HCT116 (cell line): ENCODE measurements at regions not wholly inside any gene's neighbourhood (a gene's known extent, or its start where the extent isn't known, plus 50 kb on each side); places are given as distances from the start of the nearest gene placed in this dataset.

ENCODE experiments used
- ATAC-seq: fragments of 200-7000 bp; cut with Tn5 transposase; 2 replicates; pipeline ENCODE4 v1.9.1; 2020; ENCODE audit warnings: mild to moderate bottlenecking, moderate library complexity
- BruUV-seq: library from RNA; stranded (reverse); fragments of 400-500 nt; replicated peaks from 2 replicates; lab custom pipeline; 2021; lab: Mats Ljungman, UMichigan
- CTCF ChIA-PET: fragments of 300-600 bp; sonication (Branson Sonifier 250); formaldehyde crosslinking; loops from one replicate; lab custom pipeline; 2021; ENCODE audit warnings: antibody characterized with exemption; lab: Charles Lee
- POLR2A ChIA-PET: fragments of 300-600, 350-600 bp; sonication (Branson Sonifier 250); formaldehyde crosslinking; loops from one replicate; lab custom pipeline; 2021; ENCODE audit warnings: antibody characterized with exemption; lab: Charles Lee
- RAD21 ChIA-PET, 2 experiments: fragments of 300-600 bp; sonication (Branson Sonifier 250); formaldehyde crosslinking; loops; one replicate each; lab custom pipeline; 2023; ENCODE audit warnings: low total read pairs in 2 of 2; ENCODE audit not compliant: uncharacterized antibody in 2 of 2, unreplicated experiment in 2 of 2, low non-redundant PET in 1 of 2; lab: Charles Lee
- DNase-seq: peaks from one replicate; pipeline ENCODE4 v3.0.0-alpha.2; 2010; ENCODE audit warnings: low read depth, low spot score
- H2AFZ ChIP-seq: fragments of 200-600 bp; shearing (Covaris generic), sonication (generic); 2 replicates; pipeline ENCODE4 v1.6.1; 2017; ENCODE audit warnings: low read depth, mixed run types, mixed read lengths, antibody characterized with exemption, low read length; ENCODE audit not compliant: poor library complexity, severe bottlenecking
- H3K27ac ChIP-seq: 2 replicates; pipeline ENCODE4 v1.5.1; 2012; ENCODE audit warnings: low read depth, low read length
- H3K27me3 ChIP-seq: fragments of 200-600 bp; sonication (generic); 2 replicates; pipeline ENCODE4 v1.6.1; 2016; ENCODE audit warnings: mixed run types, low read length, mixed read lengths; ENCODE audit not compliant: insufficient read depth
- H3K36me3 ChIP-seq, 2 experiments: fragments of 200-500 bp in 1 of 2; fragments of 200-600 bp in 1 of 2; sonication (Bioruptor generic) in 1 of 2; sonication (generic) in 1 of 2; 2 replicates each; pipeline versions ENCODE4 v1.5.1 to v1.6.1; 2014 to 2016; ENCODE audit warnings: low read length in 2 of 2, inconsistent platforms in 1 of 2, mixed read lengths in 1 of 2, mixed run types in 1 of 2; ENCODE audit not compliant: insufficient read depth in 2 of 2, control insufficient read depth in 1 of 2
- H3K4me1 ChIP-seq, 2 experiments: fragments of 200-600 bp in 1 of 2; sonication (generic) in 1 of 2; 2 replicates each; pipeline versions ENCODE4 v1.5.1 to v1.6.1; 2012 to 2017; ENCODE audit warnings: low read length in 2 of 2, inconsistent platforms in 1 of 2, mild to moderate bottlenecking in 1 of 2, mixed read lengths in 1 of 2, mixed run types in 1 of 2, moderate library complexity in 1 of 2; ENCODE audit not compliant: insufficient read depth in 2 of 2, control insufficient read depth in 1 of 2
- H3K4me2 ChIP-seq: fragments of 200-600 bp; sonication (generic); 2 replicates; pipeline ENCODE4 v1.6.1; 2017; ENCODE audit warnings: mixed run types, low read length, mixed read lengths
- H3K4me3 ChIP-seq, 2 experiments: fragments of 200-600 bp in 1 of 2; sonication (generic) in 1 of 2; replicated peaks in 1 of 2; 2 replicates each; pipeline ENCODE4 v1.5.1; 2011 to 2016; ENCODE audit warnings: low read length in 2 of 2, control low read depth in 1 of 2, low read depth in 1 of 2, mild to moderate bottlenecking in 1 of 2, mixed read lengths in 1 of 2, mixed run types in 1 of 2
- H3K79me2 ChIP-seq: fragments of 200-600 bp; sonication (generic); 2 replicates; pipeline ENCODE4 v1.6.1; 2017; ENCODE audit warnings: mild to moderate bottlenecking, mixed run types, low read length, moderate library complexity, mixed read lengths; ENCODE audit not compliant: insufficient read depth
- H3K9ac ChIP-seq: fragments of 200-600 bp; sonication (generic); 2 replicates; pipeline ENCODE4 v1.6.1; 2016; ENCODE audit warnings: low read length, mixed read lengths
- H3K9me2 ChIP-seq: fragments of 200-600 bp; sonication (generic), shearing (Covaris generic); 2 replicates; pipeline ENCODE4 v1.6.1; 2017; ENCODE audit warnings: mixed run types, mild to moderate bottlenecking, moderate library complexity; ENCODE audit not compliant: insufficient read depth
- H3K9me3 ChIP-seq, 2 experiments: fragments of 200-500 bp in 1 of 2; fragments of 200-600 bp in 1 of 2; sonication (Bioruptor generic) in 1 of 2; sonication (generic) in 1 of 2; 2 replicates each; pipeline ENCODE4 v1.6.1; 2014 to 2017; ENCODE audit warnings: low read length in 2 of 2, mixed read lengths in 2 of 2, inconsistent platforms in 1 of 2, low read depth in 1 of 2, mild to moderate bottlenecking in 1 of 2, mixed run types in 1 of 2, moderate library complexity in 1 of 2; ENCODE audit not compliant: control insufficient read depth in 1 of 2, insufficient read depth in 1 of 2
- H4K20me1 ChIP-seq: fragments of 200-600 bp; sonication (generic), shearing (Covaris generic); 2 replicates; pipeline ENCODE4 v1.6.1; 2017; ENCODE audit warnings: mixed run types, mild to moderate bottlenecking, moderate library complexity; ENCODE audit not compliant: insufficient read depth
- CBX3 ChIP-seq: IDR thresholded peaks from 2 replicates; pipeline ENCODE4 v1.6.1; 2012; ENCODE audit warnings: low read depth
- CEBPB ChIP-seq: IDR thresholded peaks from 2 replicates; pipeline ENCODE4 v1.6.1; 2012; ENCODE audit warnings: low read depth
- ELF1 ChIP-seq: IDR thresholded peaks from 2 replicates; pipeline ENCODE4 v1.6.1; 2012; ENCODE audit warnings: low read depth, borderline replicate concordance
- EZH2 ChIP-seq: fragments of 200-600 bp; sonication (generic); IDR thresholded peaks from 2 replicates; pipeline ENCODE4 v1.6.1; 2017; ENCODE audit warnings: antibody characterized with exemption, mixed run types
- EZH2phosphoT487 ChIP-seq: fragments of 200-600 bp; IDR thresholded peaks from 2 replicates; pipeline ENCODE4 v1.6.1; 2018; ENCODE audit warnings: antibody characterized with exemption, borderline replicate concordance
- FOSL1 ChIP-seq: IDR thresholded peaks from 2 replicates; pipeline ENCODE4 v1.6.1; 2012; ENCODE audit warnings: low read depth
- JUND ChIP-seq: IDR thresholded peaks from 2 replicates; pipeline ENCODE4 v1.6.1; 2012
- MAX ChIP-seq: IDR thresholded peaks from 2 replicates; pipeline ENCODE4 v1.6.1; 2012
- POLR2A ChIP-seq: IDR thresholded peaks from 2 replicates; pipeline ENCODE4 v1.7.0; 2011; ENCODE audit warnings: borderline replicate concordance; ENCODE audit not compliant: insufficient read depth, insufficient read length; ENCODE audit errors: extremely low read depth
- POLR2AphosphoS5 ChIP-seq: IDR thresholded peaks from 2 replicates; pipeline ENCODE4 v1.6.1; 2011; ENCODE audit warnings: mild to moderate bottlenecking, low read depth, low read length, moderate library complexity
- SIN3A ChIP-seq: IDR thresholded peaks from 2 replicates; pipeline ENCODE4 v1.6.1; 2012; ENCODE audit warnings: low read depth
- SP1 ChIP-seq: IDR thresholded peaks from 2 replicates; pipeline ENCODE4 v1.6.1; 2012; ENCODE audit warnings: low read depth
- SRF ChIP-seq: IDR thresholded peaks from 2 replicates; pipeline ENCODE4 v1.6.1; 2012; ENCODE audit warnings: low read depth
- ZBTB33 ChIP-seq: IDR thresholded peaks from 2 replicates; pipeline ENCODE4 v1.6.1; 2011; ENCODE audit warnings: mild to moderate bottlenecking, low read length, moderate library complexity; ENCODE audit not compliant: insufficient replicate concordance; ENCODE audit errors: extremely low read depth
- ZNF274 ChIP-seq: fragments of 200-500 bp; sonication (Bioruptor generic); IDR thresholded peaks from 2 replicates; pipeline ENCODE4 v1.6.1; 2014; ENCODE audit warnings: mild to moderate bottlenecking, low read depth, low read length, inconsistent platforms
- intact Hi-C: fragments of 100-400 bp; cut with micrococcal nuclease; formaldehyde crosslinking; loops from 2 replicates; pipeline ENCODE4 v1.10.0; 2022
- TF ChIP-seq, protein P1 (sequence below): IDR thresholded peaks from 2 replicates; pipeline ENCODE4 v1.6.1; 2012
- TF ChIP-seq, protein P2 (sequence below): IDR thresholded peaks from 2 replicates; pipeline ENCODE4 v1.6.1; 2012; ENCODE audit warnings: low read depth

- CTCF ChIA-PET = no interaction called here
Measured at GRCh38 chr7:128166603-128167041, 74.5 kb upstream of the LEP start.

More at GRCh38 chr7:128166603-128167041, 74.5 kb upstream of the LEP start:
- intact Hi-C loops = no loop called here
- Histone ChIP-seq H3K4me3 (no peak overlapping the region), H3K4me1 (peaks cover 16 to 25% of the 10 kb centered on the region in 2 experiments), H3K9me2 (no peaks in the 10 kb centered on the region), H3K9me3 (no peaks in the 10 kb centered on the region), H3K27me3 (peaks cover 19% of the 10 kb centered on the region), H3K79me2 (no peaks in the 10 kb centered on the region)
- no peak for ATAC-seq
- TF ChIP-seq SP1 (no peak), MAX (no peak), EZH2 (no peak), POLR2A (no peak), CEBPB (no peak), POLR2AphosphoS5 (no peak), ZNF274 (no peak), FOSL1 (no peak), CBX3 (no peak), ZBTB33 (no peak), EZH2phosphoT487 (no peak), SRF (no peak), ELF1 (no peak), JUND (no peak), SIN3A (no peak)
- TF ChIP-seq, protein P1, sequence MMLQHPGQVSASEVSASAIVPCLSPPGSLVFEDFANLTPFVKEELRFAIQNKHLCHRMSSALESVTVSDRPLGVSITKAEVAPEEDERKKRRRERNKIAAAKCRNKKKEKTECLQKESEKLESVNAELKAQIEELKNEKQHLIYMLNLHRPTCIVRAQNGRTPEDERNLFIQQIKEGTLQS = no peak
- TF ChIP-seq, protein P2, sequence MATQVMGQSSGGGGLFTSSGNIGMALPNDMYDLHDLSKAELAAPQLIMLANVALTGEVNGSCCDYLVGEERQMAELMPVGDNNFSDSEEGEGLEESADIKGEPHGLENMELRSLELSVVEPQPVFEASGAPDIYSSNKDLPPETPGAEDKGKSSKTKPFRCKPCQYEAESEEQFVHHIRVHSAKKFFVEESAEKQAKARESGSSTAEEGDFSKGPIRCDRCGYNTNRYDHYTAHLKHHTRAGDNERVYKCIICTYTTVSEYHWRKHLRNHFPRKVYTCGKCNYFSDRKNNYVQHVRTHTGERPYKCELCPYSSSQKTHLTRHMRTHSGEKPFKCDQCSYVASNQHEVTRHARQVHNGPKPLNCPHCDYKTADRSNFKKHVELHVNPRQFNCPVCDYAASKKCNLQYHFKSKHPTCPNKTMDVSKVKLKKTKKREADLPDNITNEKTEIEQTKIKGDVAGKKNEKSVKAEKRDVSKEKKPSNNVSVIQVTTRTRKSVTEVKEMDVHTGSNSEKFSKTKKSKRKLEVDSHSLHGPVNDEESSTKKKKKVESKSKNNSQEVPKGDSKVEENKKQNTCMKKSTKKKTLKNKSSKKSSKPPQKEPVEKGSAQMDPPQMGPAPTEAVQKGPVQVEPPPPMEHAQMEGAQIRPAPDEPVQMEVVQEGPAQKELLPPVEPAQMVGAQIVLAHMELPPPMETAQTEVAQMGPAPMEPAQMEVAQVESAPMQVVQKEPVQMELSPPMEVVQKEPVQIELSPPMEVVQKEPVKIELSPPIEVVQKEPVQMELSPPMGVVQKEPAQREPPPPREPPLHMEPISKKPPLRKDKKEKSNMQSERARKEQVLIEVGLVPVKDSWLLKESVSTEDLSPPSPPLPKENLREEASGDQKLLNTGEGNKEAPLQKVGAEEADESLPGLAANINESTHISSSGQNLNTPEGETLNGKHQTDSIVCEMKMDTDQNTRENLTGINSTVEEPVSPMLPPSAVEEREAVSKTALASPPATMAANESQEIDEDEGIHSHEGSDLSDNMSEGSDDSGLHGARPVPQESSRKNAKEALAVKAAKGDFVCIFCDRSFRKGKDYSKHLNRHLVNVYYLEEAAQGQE = no peak
- TF ChIP-seq, all 23 proteins: peak for 0
- Histone ChIP-seq H3K9ac (no peak overlapping the region), H2AFZ (no peak overlapping the region), H4K20me1 (no peaks in the 10 kb centered on the region), H3K4me2 (no peak overlapping the region), H3K36me3 (no peaks in the 10 kb centered on the region), H3K27ac (no peak overlapping the region)
- ChIA-PET RAD21 (no interaction called here), POLR2A (no interaction called here)
- BruUV-seq = no TSS peak
- no peak for DNase-seq
